GM12873 (cell line): ENCODE measurements at regions not wholly inside any gene's neighbourhood (a gene's known extent, or its start where the extent isn't known, plus 50 kb on each side); places are given as distances from the start of the nearest gene placed in this dataset.

Experiments used
- CTCF ChIP-seq: IDR thresholded peaks from 2 replicates; pipeline ENCODE4 v1.5.1; 2012; ENCODE audit warnings: low read depth, mild to moderate bottlenecking, moderate library complexity, low read length, control low read depth; ENCODE audit not compliant: insufficient read depth; ENCODE audit errors: missing control alignments

- no peak for TF ChIP-seq CTCF
Observed at GRCh38 chr4:38189445-38189844, 229.2 kb downstream of the PTTG2 start.

- TF ChIP-seq CTCF = no peak
Observed at GRCh38 chr4:38190717-38191178, 230.6 kb downstream of the PTTG2 start.

- no peak for TF ChIP-seq CTCF
Observed at GRCh38 chr4:38192516-38192915, 232.3 kb downstream of the PTTG2 start.

GRCh38 chr4:38193236-38193863 lies 233.2 kb downstream of the PTTG2 start:
- no peak for TF ChIP-seq CTCF

GRCh38 chr4:38194047-38194602 lies 233.9 kb downstream of the PTTG2 start:
- no peak for TF ChIP-seq CTCF

GRCh38 chr4:38195486-38195885 lies 235.3 kb downstream of the PTTG2 start:
- TF ChIP-seq CTCF = no peak

GRCh38 chr4:38195911-38196310 lies 235.7 kb downstream of the PTTG2 start:
- TF ChIP-seq CTCF = no peak
